Stimulated activated CD4-positive, alpha-beta T cell treated with anti-CD3 and anti-CD28 coated beads, Interleukin-4, amount 100 ng/mL, for 1 hour (primary cell): ENCODE measurements at regions not wholly inside any gene's neighbourhood (a gene's known extent, or its start where the extent isn't known, plus 50 kb on each side); places are given as distances from the start of the nearest gene placed in this dataset.

ENCODE experiments used
- DNase-seq: peaks from one replicate; pipeline ENCODE4 v3.0.0-alpha.2; 2020

GRCh38 chr14:48973151-48973550 lies 613.0 kb downstream of the RPS29 start:
- DNase-seq: no peak

- DNase-seq: no peak
Measured at GRCh38 chr14:48970943-48971342, 615.2 kb downstream of the RPS29 start.

GRCh38 chr14:48967419-48967818 lies 618.8 kb downstream of the RPS29 start:
- DNase-seq: no peak

DNA sequence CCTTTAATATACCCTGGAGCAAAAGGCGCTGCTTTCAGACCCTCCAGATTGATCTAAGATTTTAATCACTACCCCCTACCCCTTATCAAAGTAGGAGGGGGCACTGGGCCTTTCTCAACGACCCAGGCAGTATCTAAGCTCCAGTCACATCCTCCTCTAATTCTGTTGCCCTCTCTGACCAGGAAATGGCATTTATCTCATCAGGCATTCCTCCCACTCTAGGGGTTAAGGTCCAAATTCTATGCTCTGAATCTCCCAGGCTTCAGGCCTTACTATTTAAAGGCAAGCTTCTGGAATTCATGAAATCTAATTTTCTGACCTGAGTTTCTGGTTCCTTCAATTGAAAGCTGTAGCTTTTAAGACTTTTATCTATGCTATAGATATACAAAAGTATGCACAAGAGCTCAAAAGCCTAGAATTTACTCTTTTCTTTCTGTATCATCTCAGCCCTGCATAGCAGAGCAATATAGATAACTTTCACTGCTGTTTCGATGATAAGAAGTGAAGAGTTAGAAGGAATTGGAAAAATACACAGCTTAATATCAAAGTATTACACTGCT lies 622.9 kb downstream of the RPS29 start:
- DNase-seq: no peak

- no peak for DNase-seq
Measured at GRCh38 chr14:48957486-48957885, 628.7 kb downstream of the RPS29 start.

GRCh38 chr14:48955857-48956256 lies 630.3 kb downstream of the RPS29 start:
- no peak for DNase-seq

GRCh38 chr14:48954446-48954845 lies 631.7 kb downstream of the RPS29 start:
- DNase-seq: no peak

GRCh38 chr14:48944809-48945208 lies 641.4 kb downstream of the RPS29 start:
- DNase-seq: no peak

DNA sequence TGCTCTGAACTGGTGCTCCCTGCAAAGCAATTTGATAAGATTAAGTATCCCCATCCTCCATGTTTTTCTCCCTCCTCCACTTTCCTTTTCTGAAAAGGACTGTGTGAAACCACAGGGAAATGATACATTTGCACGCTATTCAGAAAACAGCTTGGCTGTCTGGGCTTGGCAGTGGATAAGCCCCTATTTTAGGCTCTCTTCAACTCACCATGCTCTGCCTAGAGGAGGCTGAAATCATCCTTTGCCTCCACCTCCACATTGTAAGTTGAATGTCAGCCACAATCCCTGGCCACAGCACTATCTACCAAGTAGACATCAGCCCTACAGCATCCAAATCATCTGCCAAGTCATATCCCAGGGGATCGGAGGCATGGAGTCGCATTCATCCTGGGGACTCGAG lies 642.3 kb downstream of the RPS29 start:
- DNase-seq: no peak

GRCh38 chr14:48937541-48938195 lies 648.5 kb downstream of the RPS29 start:
- no peak for DNase-seq

DNA sequence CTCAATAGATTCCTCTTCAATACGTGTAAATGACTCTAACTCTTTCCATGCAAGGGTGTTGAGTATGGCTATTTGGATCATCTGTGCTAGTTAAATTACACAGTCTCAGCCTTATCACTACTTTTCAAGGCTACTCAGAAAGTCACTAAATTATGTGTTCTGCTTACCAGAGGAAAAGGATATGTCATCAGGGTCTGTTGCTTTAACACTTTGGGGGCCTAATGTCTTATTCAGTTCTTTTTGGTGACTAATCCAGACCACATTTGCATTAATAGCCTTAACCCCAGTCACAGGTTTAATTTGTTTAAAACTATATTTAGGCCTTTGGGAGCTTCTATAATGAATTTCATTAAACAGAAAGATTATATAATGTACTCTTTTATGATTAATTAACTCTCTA lies 649.3 kb downstream of the RPS29 start:
- DNase-seq: no peak

DNA sequence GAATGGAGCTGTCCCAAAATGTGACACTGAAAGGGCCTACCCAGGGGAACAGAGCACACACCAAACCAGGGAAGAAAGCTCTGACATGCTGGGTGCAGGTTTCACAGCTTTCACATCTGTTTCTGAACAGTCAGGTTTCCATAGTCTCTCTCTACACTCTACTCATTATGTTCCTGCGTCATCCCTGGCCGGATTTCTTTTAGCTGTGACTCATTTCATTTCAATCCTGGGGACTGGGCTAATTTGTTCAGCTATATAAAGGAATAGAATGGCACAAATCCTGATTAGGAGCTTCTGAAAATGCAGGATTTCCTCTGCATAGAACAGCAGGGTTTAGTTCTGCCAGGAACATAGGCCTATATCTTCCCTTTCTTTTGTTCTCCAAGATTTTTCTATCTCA lies 649.8 kb downstream of the RPS29 start:
- no peak for DNase-seq

DNA sequence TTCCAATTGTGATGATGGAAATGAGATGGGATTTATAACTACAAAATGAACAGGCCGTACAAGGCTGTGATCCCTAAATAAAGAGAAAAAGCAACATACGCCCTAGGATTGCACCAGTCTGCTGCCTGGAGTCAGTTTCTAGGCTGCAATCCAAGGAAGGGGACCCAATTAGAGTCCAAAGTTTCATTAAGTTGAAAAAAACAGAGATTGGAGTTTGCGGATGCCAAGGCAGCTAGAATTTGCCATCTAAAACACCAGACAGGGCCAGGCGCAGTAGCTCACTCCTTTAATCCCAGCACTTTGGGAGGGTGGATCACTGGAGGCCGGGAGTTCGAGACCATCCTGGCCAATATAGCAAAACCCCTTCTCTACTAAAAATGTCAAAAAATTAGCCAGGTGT lies 661.0 kb downstream of the RPS29 start:
- DNase-seq: no peak

DNA sequence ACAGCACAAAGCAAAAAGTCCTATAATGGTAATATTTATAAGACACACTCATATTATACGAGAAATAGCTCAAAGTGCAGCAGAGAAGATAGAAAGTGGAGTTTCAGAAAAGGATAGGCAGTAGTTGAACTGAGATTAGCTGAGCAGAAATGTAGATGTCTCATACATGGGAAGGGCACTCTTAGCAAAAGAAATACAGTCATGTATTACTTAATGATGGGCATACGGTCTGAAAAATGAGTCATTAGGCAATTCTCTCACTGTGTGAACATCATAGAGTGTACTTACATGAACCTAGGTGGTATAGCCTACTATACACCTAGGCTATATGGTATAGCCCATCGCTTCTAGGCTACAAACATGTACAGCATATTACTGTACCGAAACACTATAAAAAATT lies 671.3 kb downstream of the RPS29 start:
- no peak for DNase-seq

DNA sequence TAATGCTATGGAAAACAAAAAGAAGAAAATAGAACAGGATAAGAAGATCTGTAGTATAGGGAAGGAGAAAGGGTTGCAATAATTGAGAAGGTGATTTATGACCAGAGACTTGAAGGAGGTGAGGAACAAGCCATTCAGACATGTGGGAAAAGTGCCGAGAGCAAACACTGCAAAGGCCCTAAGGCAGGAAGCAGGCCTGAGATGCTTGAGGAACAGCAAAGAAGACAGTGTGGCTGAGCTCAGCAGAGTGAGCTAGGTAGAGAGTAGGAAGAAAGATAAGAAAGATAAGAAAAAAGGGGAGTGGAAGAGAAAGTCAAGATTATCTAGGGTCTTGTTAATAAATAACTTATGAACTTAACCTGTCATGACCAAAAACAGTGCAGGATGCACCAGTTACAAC lies 671.8 kb downstream of the RPS29 start:
- no peak for DNase-seq

DNA sequence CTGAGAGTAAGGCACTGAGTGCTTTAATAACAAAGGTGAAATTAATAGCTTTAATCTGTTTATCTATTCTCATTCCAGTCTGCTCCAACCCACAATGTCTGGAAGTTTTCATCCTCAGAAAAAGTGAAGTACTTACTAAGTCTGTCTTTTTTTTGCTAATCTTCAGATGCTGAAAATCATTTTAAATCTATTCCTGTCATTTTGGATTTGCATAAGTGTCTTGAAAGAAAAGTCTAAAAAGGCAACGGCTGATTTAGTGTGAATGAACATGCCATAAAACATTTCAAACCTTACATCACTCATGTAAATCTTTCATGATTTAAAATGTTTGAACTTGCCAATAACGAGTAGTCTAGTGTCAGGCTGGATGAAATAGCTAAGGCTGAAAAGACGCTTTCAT lies 685.6 kb downstream of the RPS29 start:
- DNase-seq: no peak

DNA sequence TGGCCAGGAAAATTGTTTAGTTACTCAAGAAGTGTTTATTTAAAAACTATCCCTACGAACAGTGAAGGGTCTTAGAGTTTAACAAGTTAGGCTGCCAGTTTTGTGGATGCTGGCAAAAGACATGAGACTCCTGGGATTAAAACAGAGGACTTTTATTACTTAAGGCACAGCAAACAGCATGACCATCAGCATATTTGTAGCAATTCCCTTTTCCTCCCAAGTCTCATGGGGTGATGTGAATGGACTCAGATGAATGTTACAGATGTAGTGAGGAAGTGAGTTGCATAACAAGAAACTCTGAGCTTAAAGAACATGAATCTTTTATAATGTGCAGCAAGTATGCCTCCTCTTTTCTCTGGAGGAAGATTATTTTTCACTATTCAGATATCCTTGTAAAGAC lies 695.8 kb downstream of the RPS29 start:
- no peak for DNase-seq

GRCh38 chr14:48876806-48877340 lies 709.3 kb downstream of the RPS29 start:
- no peak for DNase-seq

GRCh38 chr14:48874711-48875110 lies 711.5 kb downstream of the RPS29 start:
- no peak for DNase-seq

DNA sequence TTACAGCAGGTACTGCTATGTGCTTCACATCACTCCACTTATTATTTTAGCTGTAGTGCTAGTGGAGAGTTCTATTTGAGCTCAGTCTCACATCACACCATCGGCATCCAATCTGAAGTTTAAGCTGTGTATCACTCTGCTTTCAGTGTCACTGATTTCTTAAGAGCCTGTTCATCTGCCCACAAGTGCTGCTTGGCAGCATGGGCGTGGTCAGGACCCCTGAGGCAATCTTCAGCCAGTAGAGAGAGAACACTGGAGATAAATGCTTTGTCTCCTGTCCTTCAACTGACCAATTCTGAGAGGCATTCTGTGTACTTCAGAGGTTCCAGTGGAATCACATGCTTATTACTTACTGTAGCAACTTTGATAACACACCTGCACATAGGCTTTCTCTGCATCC lies 728.8 kb downstream of the RPS29 start:
- no peak for DNase-seq

- no peak for DNase-seq
Measured at GRCh38 chr14:48853159-48853558, 733.0 kb downstream of the RPS29 start.

DNA sequence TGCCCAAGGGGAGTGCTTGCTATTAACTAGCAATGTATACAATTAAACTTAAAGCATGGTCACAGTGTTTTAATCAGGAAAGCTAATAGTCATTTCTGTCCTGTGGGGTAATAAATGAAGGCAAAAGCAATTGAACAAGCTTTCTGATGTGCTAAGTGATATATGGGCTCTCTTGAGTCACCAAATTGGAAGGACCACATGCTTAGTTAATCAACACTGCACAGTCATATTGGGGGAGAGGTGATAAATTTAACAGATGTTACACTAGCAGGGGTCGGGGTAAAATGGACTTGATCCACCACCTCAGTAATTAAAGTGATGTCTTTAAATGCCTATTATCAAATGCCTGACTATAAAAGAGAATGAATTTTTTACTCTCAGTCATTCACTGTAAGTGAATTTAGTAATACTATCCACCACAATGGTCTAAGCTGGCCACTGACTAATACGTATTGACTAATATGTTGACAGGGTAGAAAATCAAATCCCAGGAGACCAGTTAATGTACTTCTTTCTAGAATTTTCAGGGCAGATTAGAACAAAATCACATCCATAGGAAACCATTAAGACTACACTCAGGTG lies 736.3 kb downstream of the RPS29 start:
- DNase-seq: no peak

DNA sequence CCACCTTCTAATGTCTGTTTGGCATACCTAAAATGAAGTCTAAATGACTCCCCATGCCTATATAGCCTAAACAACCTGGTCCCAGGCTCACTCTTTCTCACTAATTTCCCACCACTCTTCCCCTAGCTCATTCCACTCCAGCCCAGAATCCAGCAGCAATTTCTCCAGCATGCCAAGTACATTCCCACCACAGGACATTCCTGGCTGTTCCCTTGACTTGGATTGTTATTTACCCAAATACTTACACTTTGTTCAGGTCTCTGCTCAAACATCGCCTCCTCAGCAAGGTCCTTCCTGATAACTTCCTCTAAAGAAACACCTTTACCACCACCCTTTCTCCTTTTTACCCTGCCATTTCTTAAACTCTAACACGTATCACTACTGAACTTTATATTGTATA lies 743.4 kb downstream of the RPS29 start:
- no peak for DNase-seq

- DNase-seq: no peak
Measured at GRCh38 chr14:48826058-48826457, 760.1 kb downstream of the RPS29 start.

- DNase-seq: no peak
Measured at GRCh38 chr14:48814562-48814961, 771.6 kb downstream of the RPS29 start.
